Stimulated activated memory B cell treated with anti-CD40 and anti-IgM and Interleukin-4, amounts not matched to agents 10 μg/mL and 1 μg/mL and 100 μg/mL, for 72 hours (primary cell): ENCODE measurements at regions not wholly inside any gene's neighbourhood (a gene's known extent, or its start where the extent isn't known, plus 50 kb on each side); places are given as distances from the start of the nearest gene placed in this dataset.
"Not testable (repeated sequence)": the region's sequence is repeated elsewhere in the genome, so short reads cannot be mapped to it uniquely, and the experiment has no call there.

Source experiments
- ATAC-seq: fragments of 150-1000 bp; cut with Tn5 transposase; 2 replicates; pipeline ENCODE4 v1.10.0; 2021
- H3K27ac Mint-ChIP-seq: one replicate; pipeline ENCODE4 v1.8.0; 2022; ENCODE audit warnings: mild to moderate bottlenecking, mixed read lengths
- H3K27me3 Mint-ChIP-seq: one replicate; pipeline ENCODE4 v1.8.0; 2022; ENCODE audit warnings: mixed read lengths
- H3K36me3 Mint-ChIP-seq: one replicate; pipeline ENCODE4 v1.8.0; 2022; ENCODE audit warnings: mixed read lengths
- H3K4me1 Mint-ChIP-seq: one replicate; pipeline ENCODE4 v1.8.0; 2022; ENCODE audit warnings: mixed read lengths
- H3K4me3 Mint-ChIP-seq: one replicate; pipeline ENCODE4 v1.8.0; 2022; ENCODE audit warnings: mild to moderate bottlenecking, moderate library complexity, mixed read lengths
- H3K9me3 Mint-ChIP-seq: one replicate; pipeline ENCODE4 v1.8.0; 2022; ENCODE audit warnings: mixed read lengths

- no peak for ATAC-seq
- H3K4me3 Mint-ChIP-seq, result no peak overlapping the region
These were observed 446.3 kb upstream of the NECTIN3 start for GRCh38 chr3:110625201-110625747.

GRCh38 chr3:110626652-110627111 lies 444.9 kb upstream of the NECTIN3 start:
- H3K4me3 Mint-ChIP-seq, ATAC-seq, H3K36me3 Mint-ChIP-seq, H3K4me1 Mint-ChIP-seq, H3K9me3 Mint-ChIP-seq, H3K27ac Mint-ChIP-seq, H3K27me3 Mint-ChIP-seq: not testable (repeated sequence)

More at GRCh38 chr3:110625201-110625747, 446.3 kb upstream of the NECTIN3 start:
- no peak overlapping the region for H3K27ac Mint-ChIP-seq
- no peaks in the 10 kb centered on the region for H3K9me3 Mint-ChIP-seq
- H3K27me3 Mint-ChIP-seq, result no peaks in the 10 kb centered on the region
- no peaks in the 10 kb centered on the region for H3K4me1 Mint-ChIP-seq
- H3K36me3 Mint-ChIP-seq, result no peaks in the 10 kb centered on the region

GRCh38 chr3:110628650-110629301 lies 442.8 kb upstream of the NECTIN3 start:
- H3K9me3 Mint-ChIP-seq, result no peaks in the 10 kb centered on the region
- no peak overlapping the region for H3K27ac Mint-ChIP-seq
- no peaks in the 10 kb centered on the region for H3K36me3 Mint-ChIP-seq
- no peak for ATAC-seq
- no peaks in the 10 kb centered on the region for H3K27me3 Mint-ChIP-seq
- H3K4me1 Mint-ChIP-seq, result no peaks in the 10 kb centered on the region
- no peak overlapping the region for H3K4me3 Mint-ChIP-seq

- no peaks in the 10 kb centered on the region for H3K27me3 Mint-ChIP-seq
- no peak for ATAC-seq
- no peak overlapping the region for H3K27ac Mint-ChIP-seq
- no peaks in the 10 kb centered on the region for H3K4me1 Mint-ChIP-seq
- H3K36me3 Mint-ChIP-seq, result no peaks in the 10 kb centered on the region
- no peak overlapping the region for H3K4me3 Mint-ChIP-seq
- H3K9me3 Mint-ChIP-seq, result no peaks in the 10 kb centered on the region
These were observed 441.7 kb upstream of the NECTIN3 start for GRCh38 chr3:110629917-110630316.

- Mint-ChIP-seq H3K4me3 (no peak overlapping the region), H3K9me3 (no peaks in the 10 kb centered on the region), H3K27me3 (peaks cover under 1% of the 10 kb centered on the region), H3K4me1 (no peaks in the 10 kb centered on the region), H3K36me3 (no peaks in the 10 kb centered on the region), H3K27ac (no peak overlapping the region)
- ATAC-seq, result no peak
These were observed 427.4 kb upstream of the NECTIN3 start for GRCh38 chr3:110644203-110644602.

GRCh38 chr3:110646055-110646454 lies 425.6 kb upstream of the NECTIN3 start:
- H3K4me1 Mint-ChIP-seq, result no peaks in the 10 kb centered on the region
- no peaks in the 10 kb centered on the region for H3K9me3 Mint-ChIP-seq
- no peak overlapping the region for H3K4me3 Mint-ChIP-seq
- H3K27me3 Mint-ChIP-seq, result no peaks in the 10 kb centered on the region
- H3K27ac Mint-ChIP-seq, result no peak overlapping the region
- H3K36me3 Mint-ChIP-seq, result no peaks in the 10 kb centered on the region
- ATAC-seq, result no peak

GRCh38 chr3:110646496-110646895 lies 425.1 kb upstream of the NECTIN3 start:
- no peak overlapping the region for H3K4me3 Mint-ChIP-seq
- no peaks in the 10 kb centered on the region for H3K4me1 Mint-ChIP-seq
- H3K27me3 Mint-ChIP-seq, result no peaks in the 10 kb centered on the region
- no peaks in the 10 kb centered on the region for H3K36me3 Mint-ChIP-seq
- no peak overlapping the region for H3K27ac Mint-ChIP-seq
- no peak for ATAC-seq
- no peaks in the 10 kb centered on the region for H3K9me3 Mint-ChIP-seq

- no peak for ATAC-seq
These were observed 424.0 kb upstream of the NECTIN3 start for GRCh38 chr3:110647586-110647985.

GRCh38 chr3:110650741-110651140 lies 420.9 kb upstream of the NECTIN3 start:
- ATAC-seq, result no peak
- Mint-ChIP-seq H3K27me3 (no peaks in the 10 kb centered on the region), H3K4me1 (no peaks in the 10 kb centered on the region), H3K9me3 (no peaks in the 10 kb centered on the region), H3K36me3 (no peaks in the 10 kb centered on the region), H3K4me3 (no peak overlapping the region), H3K27ac (no peak overlapping the region)

More at GRCh38 chr3:110647586-110647985, 424.0 kb upstream of the NECTIN3 start:
- no peak overlapping the region for H3K4me3 Mint-ChIP-seq
- H3K27me3 Mint-ChIP-seq, result no peaks in the 10 kb centered on the region
- no peak overlapping the region for H3K27ac Mint-ChIP-seq
- H3K36me3 Mint-ChIP-seq, result no peaks in the 10 kb centered on the region
- H3K4me1 Mint-ChIP-seq, result no peaks in the 10 kb centered on the region
- no peaks in the 10 kb centered on the region for H3K9me3 Mint-ChIP-seq

- Mint-ChIP-seq H3K4me1 (no peaks in the 10 kb centered on the region), H3K27ac (no peak overlapping the region), H3K9me3 (no peaks in the 10 kb centered on the region), H3K36me3 (no peaks in the 10 kb centered on the region), H3K4me3 (no peak overlapping the region), H3K27me3 (no peaks in the 10 kb centered on the region)
- ATAC-seq, result no peak
These were observed 416.6 kb upstream of the NECTIN3 start for GRCh38 chr3:110654843-110655502.

GRCh38 chr3:110656394-110657025 lies 415.1 kb upstream of the NECTIN3 start:
- Mint-ChIP-seq H3K9me3 (no peaks in the 10 kb centered on the region), H3K36me3 (no peaks in the 10 kb centered on the region)
- ATAC-seq, result no peak

GRCh38 chr3:110664148-110664547 lies 407.5 kb upstream of the NECTIN3 start:
- no peak for ATAC-seq
- Mint-ChIP-seq H3K27ac (no peak overlapping the region), H3K4me1 (no peaks in the 10 kb centered on the region), H3K4me3 (no peak overlapping the region), H3K9me3 (peaks cover 11% of the 10 kb centered on the region), H3K27me3 (no peaks in the 10 kb centered on the region), H3K36me3 (no peaks in the 10 kb centered on the region)

More at GRCh38 chr3:110656394-110657025, 415.1 kb upstream of the NECTIN3 start:
- Mint-ChIP-seq H3K27me3 (no peaks in the 10 kb centered on the region), H3K4me3 (no peak overlapping the region), H3K4me1 (no peaks in the 10 kb centered on the region), H3K27ac (no peak overlapping the region)

- no peaks in the 10 kb centered on the region for H3K36me3 Mint-ChIP-seq
- no peaks in the 10 kb centered on the region for H3K27me3 Mint-ChIP-seq
- ATAC-seq, result no peak
- H3K4me3 Mint-ChIP-seq, result no peak overlapping the region
- no peak overlapping the region for H3K27ac Mint-ChIP-seq
- no peaks in the 10 kb centered on the region for H3K4me1 Mint-ChIP-seq
- H3K9me3 Mint-ChIP-seq, result peaks cover 15% of the 10 kb centered on the region
These were observed 405.1 kb upstream of the NECTIN3 start for GRCh38 chr3:110666495-110666894.

- Mint-ChIP-seq H3K36me3 (no peaks in the 10 kb centered on the region), H3K9me3 (peaks cover 15% of the 10 kb centered on the region), H3K27me3 (no peaks in the 10 kb centered on the region), H3K4me1 (no peaks in the 10 kb centered on the region), H3K4me3 (no peak overlapping the region), H3K27ac (no peak overlapping the region)
- ATAC-seq, result no peak
These were observed 404.4 kb upstream of the NECTIN3 start for GRCh38 chr3:110667216-110667615.

- Mint-ChIP-seq H3K27me3 (no peaks in the 10 kb centered on the region), H3K27ac (no peak overlapping the region), H3K36me3 (no peaks in the 10 kb centered on the region), H3K9me3 (peaks cover 16% of the 10 kb centered on the region), H3K4me3 (no peak overlapping the region), H3K4me1 (no peaks in the 10 kb centered on the region)
- ATAC-seq, result no peak
These were observed 401.2 kb upstream of the NECTIN3 start for GRCh38 chr3:110670407-110670806.
